H1 (cell line): ENCODE measurements at regions not wholly inside any gene's neighbourhood (a gene's known extent, or its start where the extent isn't known, plus 50 kb on each side); places are given as distances from the start of the nearest gene placed in this dataset.

Experiments
- CTCF ChIA-PET: fragments of 300-600 bp; sonication (Branson Sonifier 250); formaldehyde crosslinking; loops from one replicate; lab custom pipeline; 2021; ENCODE audit not compliant: partially characterized antibody; lab: Charles Lee
- POLR2A ChIA-PET: fragments of 300-600 bp; sonication (Branson Sonifier 250); formaldehyde crosslinking; loops from one replicate; lab custom pipeline; 2021; ENCODE audit warnings: inconsistent platforms; ENCODE audit not compliant: partially characterized antibody; lab: Charles Lee
- DNase-seq, 2 experiments: peaks; one replicate each; pipeline versions ENCODE4 v3.0.0 to v3.0.0-alpha.2; 2010 to 2022; ENCODE audit warnings: low spot score in 2 of 2, low read depth in 1 of 2, mixed read lengths in 1 of 2
- FAIRE-seq: peaks from 2 replicates; lab custom pipeline; 2011; peaks lifted over from hg19 to GRCh38; lab: Jason Lieb, UNC
- H2AFZ ChIP-seq: 2 replicates; pipeline ENCODE4 v1.8.1; 2012; ENCODE audit warnings: low read length, inconsistent platforms
- H2AK5ac ChIP-seq: 2 replicates; pipeline ENCODE4 v1.6.1; 2013; ENCODE audit warnings: low read depth, low read length
- H2BK120ac ChIP-seq: replicated peaks from 2 replicates; pipeline ENCODE3; 2013; ENCODE audit warnings: low read depth, low read length, inconsistent platforms
- H2BK12ac ChIP-seq: 2 replicates; pipeline ENCODE4 v1.6.1; 2013; ENCODE audit warnings: low read depth, low read length
- H2BK15ac ChIP-seq: 2 replicates; pipeline ENCODE4 v1.6.1; 2013; ENCODE audit warnings: low read length
- H2BK20ac ChIP-seq: 2 replicates; pipeline ENCODE4 v1.6.1; 2013; ENCODE audit warnings: low read length
- H2BK5ac ChIP-seq: 2 replicates; pipeline ENCODE4 v1.6.1; 2013; ENCODE audit warnings: low read depth, low read length
- H3K14ac ChIP-seq: 2 replicates; pipeline ENCODE4 v1.6.1; 2013; ENCODE audit warnings: inconsistent platforms; ENCODE audit not compliant: insufficient read length
- H3K18ac ChIP-seq: 2 replicates; pipeline ENCODE4 v1.6.1; 2013; ENCODE audit warnings: low read length; ENCODE audit errors: extremely low read depth
- H3K23ac ChIP-seq: 2 replicates; pipeline ENCODE4 v1.6.1; 2013; ENCODE audit warnings: inconsistent platforms; ENCODE audit not compliant: insufficient read length
- H3K23me2 ChIP-seq: 2 replicates; pipeline ENCODE4 v1.6.1; 2013; ENCODE audit warnings: low read depth, low read length
- H3K27ac ChIP-seq: 2 replicates; pipeline ENCODE4 v1.6.1; 2011; ENCODE audit warnings: low read depth, low read length, inconsistent platforms
- H3K27me3 ChIP-seq, 4 experiments: replicated peaks in 1 of 4; 1 replicate in 1 of 4; 2 replicates in 3 of 4; pipeline versions ENCODE4 v1.6.1 to v1.8.1; 2011 to 2013; ENCODE audit warnings: low read length in 3 of 4, mild to moderate bottlenecking in 3 of 4, inconsistent platforms in 2 of 4, mixed read lengths in 2 of 4, moderate library complexity in 1 of 4; ENCODE audit not compliant: control insufficient read depth in 3 of 4, insufficient read depth in 3 of 4; ENCODE audit errors: extremely low read depth in 1 of 4
- H3K36me3 ChIP-seq, 4 experiments: 2 replicates each; pipeline versions ENCODE4 v1.6.1 to v1.8.1; 2011 to 2013; ENCODE audit warnings: mild to moderate bottlenecking in 4 of 4, low read length in 3 of 4, moderate library complexity in 2 of 4, control low read depth in 1 of 4, inconsistent platforms in 1 of 4; ENCODE audit not compliant: insufficient read depth in 4 of 4, control insufficient read depth in 2 of 4
- H3K4ac ChIP-seq: replicated peaks from 2 replicates; pipeline ENCODE3; 2013; ENCODE audit warnings: low read length, low read depth, mixed read lengths, inconsistent platforms; ENCODE audit not compliant: insufficient read length
- H3K4me1 ChIP-seq, 4 experiments: replicated peaks in 1 of 4; 1 replicate in 1 of 4; 2 replicates in 3 of 4; pipeline versions ENCODE4 v1.6.1 to v1.8.1; 2011 to 2013; ENCODE audit warnings: low read length in 3 of 4, inconsistent platforms in 2 of 4, mixed read lengths in 1 of 4; ENCODE audit not compliant: insufficient read depth in 4 of 4, control insufficient read depth in 3 of 4
- H3K4me2 ChIP-seq, 2 experiments: 2 replicates each; pipeline versions ENCODE4 v1.6.1 to v1.8.1; 2011 to 2013; ENCODE audit warnings: low read depth in 2 of 2, low read length in 2 of 2, control low read depth in 1 of 2, inconsistent platforms in 1 of 2, mild to moderate bottlenecking in 1 of 2; ENCODE audit not compliant: insufficient read depth in 1 of 2
- H3K4me3 ChIP-seq, 4 experiments: fragments of 200-600, 300-600 bp in 1 of 4; sonication (generic), shearing (Covaris generic), sonication (Bioruptor Twin) in 1 of 4; 2 replicates each; pipeline versions ENCODE4 v1.5.1 to v1.8.1; 2011 to 2016; ENCODE audit warnings: low read length in 4 of 4, low read depth in 3 of 4, control low read depth in 2 of 4, inconsistent platforms in 2 of 4, mild to moderate bottlenecking in 2 of 4, mixed read lengths in 1 of 4, moderate library complexity in 1 of 4; ENCODE audit not compliant: insufficient read depth in 2 of 4; ENCODE audit errors: extremely low read depth in 1 of 4
- H3K56ac ChIP-seq: replicated peaks from 2 replicates; pipeline ENCODE3; 2013; ENCODE audit warnings: low read depth, mild to moderate bottlenecking, mixed read lengths, low read length, inconsistent platforms; ENCODE audit not compliant: insufficient read length
- H3K79me1 ChIP-seq: 2 replicates; pipeline ENCODE4 v1.6.1; 2013; ENCODE audit warnings: low read depth, low read length, control low read depth
- H3K79me2 ChIP-seq, 2 experiments: 2 replicates each; pipeline versions ENCODE4 v1.6.1 to v1.8.1; 2012 to 2013; ENCODE audit warnings: low read length in 2 of 2, mild to moderate bottlenecking in 2 of 2, inconsistent platforms in 1 of 2; ENCODE audit not compliant: insufficient read depth in 2 of 2, control insufficient read depth in 1 of 2
- H3K9ac ChIP-seq, 4 experiments: replicated peaks in 1 of 4; 1 replicate in 1 of 4; 2 replicates in 3 of 4; pipeline versions ENCODE4 v1.6.1 to v1.8.1; 2011 to 2013; ENCODE audit warnings: low read depth in 3 of 4, low read length in 3 of 4, control low read depth in 2 of 4, mild to moderate bottlenecking in 2 of 4, moderate library complexity in 2 of 4, inconsistent platforms in 1 of 4; ENCODE audit errors: extremely low read depth in 1 of 4
- H3K9me3 ChIP-seq, 2 experiments: 2 replicates each; pipeline versions ENCODE4 v1.6.1 to v1.8.1; 2012 to 2013; ENCODE audit warnings: mild to moderate bottlenecking in 2 of 2, moderate library complexity in 2 of 2, control low read depth in 1 of 2, inconsistent platforms in 1 of 2, low read depth in 1 of 2, low read length in 1 of 2, mixed read lengths in 1 of 2; ENCODE audit not compliant: insufficient read depth in 2 of 2
- H4K20me1 ChIP-seq, 2 experiments: replicated peaks in 1 of 2; 2 replicates each; pipeline versions ENCODE3 to v1.8.1; 2011 to 2013; ENCODE audit warnings: inconsistent platforms in 2 of 2, low read length in 2 of 2, mild to moderate bottlenecking in 1 of 2; ENCODE audit not compliant: insufficient read depth in 2 of 2, control insufficient read depth in 1 of 2
- H4K5ac ChIP-seq: 2 replicates; pipeline ENCODE4 v1.6.1; 2013; ENCODE audit warnings: low read length, low read depth, mixed read lengths, inconsistent platforms; ENCODE audit not compliant: insufficient read length
- H4K8ac ChIP-seq: 2 replicates; pipeline ENCODE4 v1.8.0; 2013; ENCODE audit warnings: mild to moderate bottlenecking, moderate library complexity, low read length, inconsistent platforms; ENCODE audit not compliant: insufficient read depth; ENCODE audit errors: extremely low read depth
- H4K91ac ChIP-seq: replicated peaks from 2 replicates; pipeline ENCODE3; 2013; ENCODE audit warnings: low read length, mixed read lengths, inconsistent platforms; ENCODE audit not compliant: insufficient read length
- CEBPB ChIP-seq: IDR thresholded peaks from 2 replicates; pipeline ENCODE4 v1.6.1; 2012; ENCODE audit warnings: low read depth, low read length
- TCF12 ChIP-seq: IDR thresholded peaks from 2 replicates; pipeline ENCODE4 v1.6.1; 2011; ENCODE audit warnings: low read depth, mild to moderate bottlenecking, low read length
- WGBS, 2 experiments: shearing (Covaris generic) in 1 of 2; methylation state at CpG; one replicate each; pipeline versions ENCODE4 v1.1.6 to v1.1.7; 2013 to 2015; ENCODE audit warnings: low lambda C conversion rate in 2 of 2, mixed read lengths in 2 of 2, inconsistent platforms in 1 of 2, low coverage in 1 of 2, missing lambda C conversion rate in 1 of 2; ENCODE audit not compliant: insufficient replicate concordance in 2 of 2, insufficient coverage in 1 of 2, insufficient read length in 1 of 2; ENCODE audit errors: extremely low coverage in 1 of 2, missing lambda C conversion rate in 1 of 2; 5-methylcytosine and 5-hydroxymethylcytosine counted together

DNA sequence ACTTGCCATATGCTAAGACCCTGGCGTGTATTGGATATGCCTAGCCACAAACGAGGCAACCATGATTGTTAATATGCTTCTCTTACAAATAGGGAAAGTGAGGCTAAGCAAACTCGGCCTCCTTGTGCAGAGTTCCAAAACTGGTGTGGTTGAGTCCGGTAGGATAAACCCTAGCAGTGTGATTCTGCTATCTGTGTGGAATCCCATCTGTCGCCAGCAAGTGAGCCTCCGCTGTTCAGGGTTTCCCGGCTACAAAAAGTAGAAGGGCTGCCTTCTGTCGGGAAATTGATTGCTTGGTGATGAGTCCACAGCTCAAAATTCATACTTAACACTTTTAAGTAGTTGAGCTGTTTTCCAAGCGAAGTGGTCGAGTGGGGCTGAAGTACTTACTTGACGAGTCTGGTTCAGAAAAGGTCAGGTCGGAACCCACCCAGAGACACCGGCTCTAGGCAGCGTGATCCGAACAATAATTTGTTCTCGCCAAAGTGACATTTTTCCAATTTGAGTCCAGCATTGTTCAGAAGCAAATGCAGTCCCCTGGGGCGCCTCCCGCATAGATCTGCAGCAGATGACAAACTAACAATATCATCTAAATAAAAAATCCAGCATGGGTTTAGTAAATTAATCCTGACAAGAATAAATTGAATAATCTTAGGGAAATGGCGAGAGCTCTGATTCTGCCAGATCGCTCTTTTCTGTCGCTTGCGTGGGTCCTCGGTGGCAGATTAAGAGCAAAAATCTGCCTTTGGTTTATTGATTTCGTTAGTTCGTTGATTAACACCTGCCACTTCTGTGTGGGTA lies 686.7 kb upstream of the RBFOX1 start:
- Histone ChIP-seq H4K20me1 (no peaks in the 10 kb centered on the region), H3K4ac (no peak overlapping the region), H2AK5ac (no peak overlapping the region), H3K4me3 (no peak overlapping the region), H3K79me2 (no peaks in the 10 kb centered on the region), H3K18ac (no peak overlapping the region), H3K36me3 (no peaks in the 10 kb centered on the region), H3K4me1 (peaks cover 0 to 5% (median 3%) of the 10 kb centered on the region in 4 experiments; a peak in 4 of 7 replicates), H2BK120ac (no peak overlapping the region), H2AFZ (no peak overlapping the region), H3K23ac (no peak overlapping the region), H4K8ac (no peak overlapping the region), H3K79me1 (no peaks in the 10 kb centered on the region), H2BK15ac (no peak overlapping the region), H2BK5ac (no peak overlapping the region), H3K9me3 (no peaks in the 10 kb centered on the region; a peak in 1 of 4 replicates), H3K27ac (no peak overlapping the region), H4K5ac (no peak overlapping the region), H3K27me3 (no peaks in the 10 kb centered on the region), H3K23me2 (peaks cover 3% of the 10 kb centered on the region; the same call in 1 of the 2 replicates), H2BK20ac (no peak overlapping the region), H2BK12ac (no peak overlapping the region), H3K9ac (no peak overlapping the region), H4K91ac (no peak overlapping the region), H3K4me2 (no peak overlapping the region), H3K14ac (no peak overlapping the region), H3K56ac (no peak overlapping the region)
- ChIA-PET POLR2A (no interaction called here), CTCF (interaction anchor here (4.4 kb wide), 1 partner anchor 21 kb away, joined by 16 read pairs; no protein-coding TSS in a partner anchor)
- no peak for FAIRE-seq
- DNase-seq = no peak
- TF ChIP-seq CEBPB (no peak), TCF12 (no peak)
- WGBS, 2 experiments = 85% methylated on average over 25 of the region's 25 CpGs; no CpG with 5 or more reads in 1 of the 2 experiments
